SK-N-MC (cell line): ENCODE measurements at regions not wholly inside any gene's neighbourhood (a gene's known extent, or its start where the extent isn't known, plus 50 kb on each side); places are given as distances from the start of the nearest gene placed in this dataset.

Source experiments
- DNase-seq: peaks from one replicate; pipeline ENCODE4 v3.0.0-alpha.2; 2011; ENCODE audit warnings: low read depth, low spot score
- H3K27ac ChIP-seq: fragments of 200-600 bp; sonication (generic); 2 replicates; pipeline ENCODE4 v1.5.1; 2016; ENCODE audit warnings: mixed run types
- H3K36me3 ChIP-seq: fragments of 200-600 bp; sonication (generic); 2 replicates; pipeline ENCODE4 v1.6.1; 2017; ENCODE audit warnings: antibody characterized with exemption, low read length, mixed read lengths; ENCODE audit not compliant: insufficient read depth
- H3K4me3 ChIP-seq: fragments of 200-600 bp; sonication (generic); 2 replicates; pipeline ENCODE4 v1.5.1; 2016
- H3K9ac ChIP-seq: fragments of 200-600 bp; sonication (generic); 2 replicates; pipeline ENCODE4 v1.8.0; 2017; ENCODE audit warnings: mixed run types, mixed read lengths; ENCODE audit not compliant: insufficient read length
- H3K9me3 ChIP-seq: fragments of 200-600 bp; sonication (generic); 2 replicates; pipeline ENCODE4 v1.6.1; 2017; ENCODE audit warnings: low read depth, mild to moderate bottlenecking, antibody characterized with exemption, low read length, moderate library complexity, mixed read lengths
- EZH2 ChIP-seq: fragments of 200-600 bp; sonication (generic); IDR thresholded peaks from one replicate; pipeline ENCODE4 v1.6.1; 2017; ENCODE audit warnings: antibody characterized with exemption
- FOXP2 ChIP-seq: optimal IDR thresholded peaks from 2 replicates; pipeline ENCODE3; 2011; ENCODE audit warnings: mild to moderate bottlenecking, moderate library complexity; ENCODE audit not compliant: insufficient read depth; ENCODE audit errors: extremely low read length, control extremely low read depth
- POLR2AphosphoS5 ChIP-seq: IDR thresholded peaks from 2 replicates; pipeline ENCODE4 v1.6.1; 2012; ENCODE audit warnings: mild to moderate bottlenecking, low read depth, low read length, borderline replicate concordance

GRCh38 chr13:34474187-34474868, 467.7 kb upstream of the NBEA start:
- Histone ChIP-seq H3K27ac (no peak overlapping the region), H3K4me3 (no peak overlapping the region), H3K9ac (no peak overlapping the region), H3K9me3 (no peaks in the 10 kb centered on the region), H3K36me3 (no peaks in the 10 kb centered on the region)
- DNase-seq: no peak
- TF ChIP-seq EZH2 (no peak), FOXP2 (no peak), POLR2AphosphoS5 (no peak)

- Histone ChIP-seq H3K9me3 (no peaks in the 10 kb centered on the region), H3K4me3 (no peak overlapping the region), H3K27ac (no peak overlapping the region), H3K36me3 (no peaks in the 10 kb centered on the region), H3K9ac (no peak overlapping the region)
- DNase-seq: no peak
- TF ChIP-seq POLR2AphosphoS5: no peak
- no peak for TF ChIP-seq EZH2
- no peak for TF ChIP-seq FOXP2
These were observed 463.7 kb upstream of the NBEA start for GRCh38 chr13:34478376-34478775.

- Histone ChIP-seq H3K9ac (no peak overlapping the region), H3K27ac (no peak overlapping the region), H3K36me3 (no peaks in the 10 kb centered on the region), H3K9me3 (no peaks in the 10 kb centered on the region), H3K4me3 (no peak overlapping the region)
- DNase-seq: no peak
- TF ChIP-seq POLR2AphosphoS5: no peak
- no peak for TF ChIP-seq FOXP2
- no peak for TF ChIP-seq EZH2
These were observed 440.1 kb upstream of the NBEA start for GRCh38 chr13:34502011-34502410.

GRCh38 chr13:34502621-34503020, 439.4 kb upstream of the NBEA start:
- Histone ChIP-seq H3K27ac (no peak overlapping the region), H3K9me3 (no peaks in the 10 kb centered on the region), H3K9ac (no peak overlapping the region), H3K36me3 (no peaks in the 10 kb centered on the region), H3K4me3 (no peak overlapping the region)
- TF ChIP-seq EZH2 (no peak), POLR2AphosphoS5 (no peak), FOXP2 (no peak)
- no peak for DNase-seq

- no peak overlapping the region for H3K9ac ChIP-seq
- H3K36me3 ChIP-seq: no peaks in the 10 kb centered on the region
- no peak for DNase-seq
- no peak overlapping the region for H3K27ac ChIP-seq
- H3K9me3 ChIP-seq: no peaks in the 10 kb centered on the region
- no peak for TF ChIP-seq POLR2AphosphoS5
- no peak overlapping the region for H3K4me3 ChIP-seq
These were observed 435.3 kb upstream of the NBEA start for GRCh38 chr13:34506796-34507195.

GRCh38 chr13:34507630-34508029, 434.4 kb upstream of the NBEA start:
- no peak for DNase-seq
- Histone ChIP-seq H3K27ac (no peak overlapping the region), H3K4me3 (no peak overlapping the region), H3K36me3 (no peaks in the 10 kb centered on the region), H3K9me3 (no peaks in the 10 kb centered on the region), H3K9ac (no peak overlapping the region)
- TF ChIP-seq POLR2AphosphoS5 (no peak), FOXP2 (no peak)

GRCh38 chr13:34512817-34513216, 429.3 kb upstream of the NBEA start:
- Histone ChIP-seq H3K9ac (no peak overlapping the region), H3K9me3 (no peaks in the 10 kb centered on the region), H3K27ac (no peak overlapping the region), H3K36me3 (no peaks in the 10 kb centered on the region), H3K4me3 (no peak overlapping the region)
- no peak for TF ChIP-seq POLR2AphosphoS5
- TF ChIP-seq EZH2: no peak
- no peak for TF ChIP-seq FOXP2
- no peak for DNase-seq

- no peak overlapping the region for H3K27ac ChIP-seq
- no peaks in the 10 kb centered on the region for H3K9me3 ChIP-seq
- H3K36me3 ChIP-seq: no peaks in the 10 kb centered on the region
- H3K4me3 ChIP-seq: no peak overlapping the region
- DNase-seq: no peak
- no peak for TF ChIP-seq EZH2
- no peak for TF ChIP-seq FOXP2
- no peak for TF ChIP-seq POLR2AphosphoS5
- no peak overlapping the region for H3K9ac ChIP-seq
These were observed 428.5 kb upstream of the NBEA start for GRCh38 chr13:34513526-34513925.

GRCh38 chr13:34515201-34515600, 426.9 kb upstream of the NBEA start:
- no peaks in the 10 kb centered on the region for H3K36me3 ChIP-seq
- H3K9ac ChIP-seq: no peak overlapping the region
- H3K9me3 ChIP-seq: no peaks in the 10 kb centered on the region
- TF ChIP-seq FOXP2 (no peak), POLR2AphosphoS5 (no peak), EZH2 (no peak)
- no peak overlapping the region for H3K4me3 ChIP-seq
- no peak for DNase-seq
- no peak overlapping the region for H3K27ac ChIP-seq
